Ramos (cell line): ENCODE measurements at regions not wholly inside any gene's neighbourhood (a gene's known extent, or its start where the extent isn't known, plus 50 kb on each side); places are given as distances from the start of the nearest gene placed in this dataset.
"Not testable (repeated sequence)": the region's sequence is repeated elsewhere in the genome, so short reads cannot be mapped to it uniquely, and the experiment has no call there.

Source experiments
- in situ Hi-C: fragments of 300-500 bp; cut with MboI; formaldehyde crosslinking; loops from one replicate; pipeline ENCODE4 v1.14.3; 2022; ENCODE audit warnings: low sequenced_read_pairs; ENCODE audit not compliant: unreplicated experiment

GRCh38 chr19:28614634-28615545 lies 598.1 kb downstream of the UQCRFS1 start:
- in situ Hi-C loops, result no loop called here

- in situ Hi-C loops, result no loop called here
Measured at GRCh38 chr19:28612275-28612769, 600.6 kb downstream of the UQCRFS1 start.

- in situ Hi-C loops, result not testable (repeated sequence)
Measured at GRCh38 chr19:28611227-28611914, 601.6 kb downstream of the UQCRFS1 start.

GRCh38 chr19:28610731-28611130 lies 602.2 kb downstream of the UQCRFS1 start:
- in situ Hi-C loops, result no loop called here

GRCh38 chr19:28609944-28610343 lies 603.0 kb downstream of the UQCRFS1 start:
- in situ Hi-C loops, result no loop called here

GRCh38 chr19:28609091-28609755 lies 603.7 kb downstream of the UQCRFS1 start:
- in situ Hi-C loops, result no loop called here

GRCh38 chr19:28608292-28608691 lies 604.7 kb downstream of the UQCRFS1 start:
- in situ Hi-C loops, result no loop called here

GRCh38 chr19:28607066-28607583 lies 605.8 kb downstream of the UQCRFS1 start:
- in situ Hi-C loops, result no loop called here

- in situ Hi-C loops, result no loop called here
Measured at GRCh38 chr19:28606269-28607032, 606.5 kb downstream of the UQCRFS1 start.

- in situ Hi-C loops, result no loop called here
Measured at GRCh38 chr19:28605501-28606268, 607.3 kb downstream of the UQCRFS1 start.

GRCh38 chr19:28603453-28603852 lies 609.5 kb downstream of the UQCRFS1 start:
- in situ Hi-C loops, result no loop called here

GRCh38 chr19:28602675-28603298 lies 610.2 kb downstream of the UQCRFS1 start:
- in situ Hi-C loops, result no loop called here

- in situ Hi-C loops, result no loop called here
Measured at GRCh38 chr19:28601723-28602440, 611.1 kb downstream of the UQCRFS1 start.

- in situ Hi-C loops, result no loop called here
Measured at GRCh38 chr19:28598861-28599260, 614.1 kb downstream of the UQCRFS1 start.

GRCh38 chr19:28596561-28597071 lies 616.3 kb downstream of the UQCRFS1 start:
- in situ Hi-C loops, result no loop called here

- in situ Hi-C loops, result no loop called here
Measured at GRCh38 chr19:28595722-28596480, 617.0 kb downstream of the UQCRFS1 start.

- in situ Hi-C loops, result no loop called here
Measured at GRCh38 chr19:28594737-28595136, 618.2 kb downstream of the UQCRFS1 start.
